ENCODE measurements at regions not wholly inside any gene's neighbourhood (a gene's known extent, or its start where the extent isn't known, plus 50 kb on each side); places are given as distances from the start of the nearest gene placed in this dataset.
"Not testable (repeated sequence)": the region's sequence is repeated elsewhere in the genome, so short reads cannot be mapped to it uniquely, and the experiment has no call there.

- Histone ChIP-seq H3K56ac (ENCODE audit: extremely low read depth, insufficient read depth, low read length) (no peak overlapping the region), H3K9ac (ENCODE audit: low read depth, low read length) (no peak overlapping the region), H2AFZ (replicated peaks; ENCODE audit: low read length, poor library complexity) (no peak overlapping the region), H3K27me3 (ENCODE audit: control insufficient read depth, insufficient read depth, low read length) (no peaks in the 10 kb centered on the region), H3K27ac (ENCODE audit: insufficient read depth, low read length) (no peak overlapping the region), H2BK120ac (ENCODE audit: low read depth, low read length) (no peak overlapping the region), H3K4ac (ENCODE audit: low read depth, low read length) (no peak overlapping the region), H3K18ac (ENCODE audit: low read depth, low read length) (no peak overlapping the region), H3K9me3 (ENCODE audit: control insufficient read depth, insufficient read depth, low read length) (no peaks in the 10 kb centered on the region), H2BK5ac (ENCODE audit: low read depth, low read length, poor library complexity, severe bottlenecking) (no peak overlapping the region), H2BK15ac (ENCODE audit: low read depth, low read length) (no peak overlapping the region), H3K9me1 (ENCODE audit: insufficient read depth, low read length) (no peaks in the 10 kb centered on the region), H3K4me3 (ENCODE audit: insufficient read depth, low read depth, low read length) (no peak overlapping the region), H4K20me1 (ENCODE audit: insufficient read depth, low read length) (no peaks in the 10 kb centered on the region), H3K4me1 (ENCODE audit: control insufficient read depth, insufficient read depth, low read length) (no peaks in the 10 kb centered on the region), H2AK9ac (replicated peaks; ENCODE audit: low read depth, low read length, poor library complexity) (no peak overlapping the region), H3K36me3 (ENCODE audit: control insufficient read depth, insufficient read depth, low read length) (no peaks in the 10 kb centered on the region), H4K91ac (ENCODE audit: insufficient read depth, low read depth, low read length) (no peak overlapping the region), H3K23ac (ENCODE audit: low read depth, low read length) (no peak overlapping the region), H2AK5ac (ENCODE audit: low read depth, low read length) (no peak overlapping the region), H3K14ac (replicated peaks; ENCODE audit: low read depth, low read length) (no peak overlapping the region), H2BK20ac (ENCODE audit: low read depth, low read length) (no peak overlapping the region), H4K5ac (ENCODE audit: low read depth, low read length) (no peak overlapping the region), H4K8ac (ENCODE audit: low read depth in 2 of 2, low read length in 2 of 2) (no peak overlapping the region), H3K79me1 (ENCODE audit: low read depth in 1 of 2, low read length in 2 of 2) (no peaks in the 10 kb centered on the region), H3K4me2 (ENCODE audit: low read depth, low read length) (no peak overlapping the region)
- TF ChIP-seq MAFK (IDR thresholded peaks at IDR 0.05; ENCODE audit: low read depth, low read length) (no peak), NFE2L2 (IDR thresholded peaks at IDR 0.05; ENCODE audit: low read depth, low read length) (no peak), USF2 (IDR thresholded peaks at IDR 0.05; ENCODE audit: low read depth, low read length) (no peak)
- WGBS, 2 experiments (ENCODE audit: extremely low coverage in 2 of 2, insufficient read length in 1 of 2): no CpG with 5 or more reads among the region's 3 CpGs
- no peak for DNase-seq
- in situ Hi-C loops (cut with MboI; ENCODE audit: low sequenced_read_pairs) (no loop called here), dilution Hi-C loops (cut with HindIII; ENCODE audit: low sequenced_read_pairs, unreplicated experiment) (no loop called here), intact Hi-C loops (cut with micrococcal nuclease) (no loop called here)
- POLR2A ChIA-PET (ENCODE audit: unreplicated experiment): no interaction called here
- CTCF ChIA-PET: no interaction called here
- BruUV-seq (replicated peaks): no TSS peak
- no peak for ATAC-seq (ENCODE audit: low read depth)
Observed at GRCh38 chr6:60952500-60952899, 1333.5 kb downstream of the KHDRBS2 start.

- dilution Hi-C loops (cut with HindIII; ENCODE audit: low sequenced_read_pairs, unreplicated experiment); H3K9me3 ChIP-seq (ENCODE audit: control insufficient read depth, insufficient read depth, low read length); H2BK15ac ChIP-seq (ENCODE audit: low read depth, low read length); H3K27me3 ChIP-seq (ENCODE audit: control insufficient read depth, insufficient read depth, low read length); H3K27ac ChIP-seq (ENCODE audit: insufficient read depth, low read length); H4K91ac ChIP-seq (ENCODE audit: insufficient read depth, low read depth, low read length); H3K36me3 ChIP-seq (ENCODE audit: control insufficient read depth, insufficient read depth, low read length); H4K8ac ChIP-seq (ENCODE audit: low read depth in 2 of 2, low read length in 2 of 2); H3K4me3 ChIP-seq (ENCODE audit: insufficient read depth, low read depth, low read length); DNase-seq; H2BK120ac ChIP-seq (ENCODE audit: low read depth, low read length); H2BK20ac ChIP-seq (ENCODE audit: low read depth, low read length); H2AK5ac ChIP-seq (ENCODE audit: low read depth, low read length); CTCF ChIA-PET; H3K79me1 ChIP-seq (ENCODE audit: low read depth in 1 of 2, low read length in 2 of 2); H2AFZ ChIP-seq (replicated peaks; ENCODE audit: low read length, poor library complexity); H3K4me2 ChIP-seq (ENCODE audit: low read depth, low read length); H3K14ac ChIP-seq (replicated peaks; ENCODE audit: low read depth, low read length); ATAC-seq (ENCODE audit: low read depth); H3K18ac ChIP-seq (ENCODE audit: low read depth, low read length); in situ Hi-C loops (cut with MboI; ENCODE audit: low sequenced_read_pairs); POLR2A ChIA-PET (ENCODE audit: unreplicated experiment); H3K9ac ChIP-seq (ENCODE audit: low read depth, low read length); H3K9me1 ChIP-seq (ENCODE audit: insufficient read depth, low read length); H3K4ac ChIP-seq (ENCODE audit: low read depth, low read length); intact Hi-C loops (cut with micrococcal nuclease); H2BK5ac ChIP-seq (ENCODE audit: low read depth, low read length, poor library complexity, severe bottlenecking); H4K5ac ChIP-seq (ENCODE audit: low read depth, low read length); H3K23ac ChIP-seq (ENCODE audit: low read depth, low read length); BruUV-seq (replicated peaks); H4K20me1 ChIP-seq (ENCODE audit: insufficient read depth, low read length); H3K56ac ChIP-seq (ENCODE audit: extremely low read depth, insufficient read depth, low read length); H3K4me1 ChIP-seq (ENCODE audit: control insufficient read depth, insufficient read depth, low read length); H2AK9ac ChIP-seq (replicated peaks; ENCODE audit: low read depth, low read length, poor library complexity): not testable (repeated sequence)
- no CpG with 5 or more reads among the region's 5 CpGs for WGBS, 2 experiments (ENCODE audit: extremely low coverage in 2 of 2, insufficient read length in 1 of 2)
Observed at GRCh38 chr6:60950221-60950923, 1335.7 kb downstream of the KHDRBS2 start.

Measured in IMR-90 (cell line).